ENCODE measurements at regions not wholly inside any gene's neighbourhood (a gene's known extent, or its start where the extent isn't known, plus 50 kb on each side); places are given as distances from the start of the nearest gene placed in this dataset.

GRCh38 chr15:94177112-94177511 lies 54.2 kb upstream of the MCTP2 start:
- DNase-seq (peak in 1 of 5 donors; percentile 2), FAIRE-seq (no peak)
- Histone ChIP-seq H3K27me3 (ENCODE audit: control insufficient read depth, insufficient read depth, low read length) (no peaks in the 10 kb centered on the region), H3K9ac (ENCODE audit: low read length in 3 of 3) (no peak overlapping the region), H3K27ac (ENCODE audit: low read depth in 2 of 2, low read length in 2 of 2) (no peak overlapping the region), H3K9me3 (ENCODE audit: control insufficient read depth in 2 of 3, insufficient read depth in 1 of 3, low read length in 3 of 3) (no peaks in the 10 kb centered on the region), H3K4me1 (ENCODE audit: control insufficient read depth in 2 of 3, insufficient read depth in 2 of 3, low read depth in 1 of 3, low read length in 3 of 3) (no peaks in the 10 kb centered on the region), H3K4me3 (ENCODE audit: low read length in 3 of 3) (no peak overlapping the region), H3K36me3 (ENCODE audit: control insufficient read depth in 2 of 3, insufficient read depth in 3 of 3, low read length in 3 of 3) (no peaks in the 10 kb centered on the region)
- no peak for TF ChIP-seq CTCF (IDR thresholded peaks at IDR 0.05; ENCODE audit: borderline replicate concordance, extremely low read depth, insufficient read depth)
- intact Hi-C loops (cut with DNase I): no loop called here

GRCh38 chr15:94175420-94175819 lies 55.9 kb upstream of the MCTP2 start:
- H3K27ac ChIP-seq (ENCODE audit: low read depth in 2 of 2, low read length in 2 of 2): no peak overlapping the region
- no peak overlapping the region for H3K9ac ChIP-seq (ENCODE audit: low read length in 3 of 3)
- no peaks in the 10 kb centered on the region for H3K27me3 ChIP-seq (ENCODE audit: control insufficient read depth, insufficient read depth, low read length)
- DNase-seq (no peak), FAIRE-seq (no peak)
- H3K4me1 ChIP-seq (ENCODE audit: control insufficient read depth in 2 of 3, insufficient read depth in 2 of 3, low read depth in 1 of 3, low read length in 3 of 3): no peaks in the 10 kb centered on the region
- no peak overlapping the region for H3K4me3 ChIP-seq (ENCODE audit: low read length in 3 of 3)
- H3K36me3 ChIP-seq (ENCODE audit: control insufficient read depth in 2 of 3, insufficient read depth in 3 of 3, low read length in 3 of 3): no peaks in the 10 kb centered on the region
- no peak for TF ChIP-seq CTCF (IDR thresholded peaks at IDR 0.05; ENCODE audit: borderline replicate concordance, extremely low read depth, insufficient read depth)
- intact Hi-C loops (cut with DNase I): no loop called here
- no peaks in the 10 kb centered on the region for H3K9me3 ChIP-seq (ENCODE audit: control insufficient read depth in 2 of 3, insufficient read depth in 1 of 3, low read length in 3 of 3)

GRCh38 chr15:94174399-94174802 lies 57.0 kb upstream of the MCTP2 start:
- FAIRE-seq (no peak), DNase-seq (no peak)
- Histone ChIP-seq H3K36me3 (ENCODE audit: control insufficient read depth in 2 of 3, insufficient read depth in 3 of 3, low read length in 3 of 3) (no peaks in the 10 kb centered on the region), H3K27me3 (ENCODE audit: control insufficient read depth, insufficient read depth, low read length) (no peaks in the 10 kb centered on the region), H3K9me3 (ENCODE audit: control insufficient read depth in 2 of 3, insufficient read depth in 1 of 3, low read length in 3 of 3) (no peaks in the 10 kb centered on the region), H3K4me3 (ENCODE audit: low read length in 3 of 3) (no peak overlapping the region), H3K9ac (ENCODE audit: low read length in 3 of 3) (no peak overlapping the region), H3K27ac (ENCODE audit: low read depth in 2 of 2, low read length in 2 of 2) (no peak overlapping the region), H3K4me1 (ENCODE audit: control insufficient read depth in 2 of 3, insufficient read depth in 2 of 3, low read depth in 1 of 3, low read length in 3 of 3) (no peaks in the 10 kb centered on the region)
- intact Hi-C loops (cut with DNase I): no loop called here
- no peak for TF ChIP-seq CTCF (IDR thresholded peaks at IDR 0.05; ENCODE audit: borderline replicate concordance, extremely low read depth, insufficient read depth)

GRCh38 chr15:94168250-94168649 lies 63.1 kb upstream of the MCTP2 start:
- Histone ChIP-seq H3K27ac (ENCODE audit: low read depth in 2 of 2, low read length in 2 of 2) (no peak overlapping the region), H3K36me3 (ENCODE audit: control insufficient read depth in 2 of 3, insufficient read depth in 3 of 3, low read length in 3 of 3) (no peaks in the 10 kb centered on the region), H3K9ac (ENCODE audit: low read length in 3 of 3) (no peak overlapping the region), H3K9me3 (ENCODE audit: control insufficient read depth in 2 of 3, insufficient read depth in 1 of 3, low read length in 3 of 3) (no peaks in the 10 kb centered on the region), H3K27me3 (ENCODE audit: control insufficient read depth, insufficient read depth, low read length) (no peaks in the 10 kb centered on the region), H3K4me1 (ENCODE audit: control insufficient read depth in 2 of 3, insufficient read depth in 2 of 3, low read depth in 1 of 3, low read length in 3 of 3) (no peaks in the 10 kb centered on the region), H3K4me3 (ENCODE audit: low read length in 3 of 3) (no peak overlapping the region)
- no peak for TF ChIP-seq CTCF (IDR thresholded peaks at IDR 0.05; ENCODE audit: borderline replicate concordance, extremely low read depth, insufficient read depth)
- FAIRE-seq (no peak), DNase-seq (no peak)
- intact Hi-C loops (cut with DNase I): no loop called here

Data from kidney (tissue), 13 donors.